ENCODE measurements at regions not wholly inside any gene's neighbourhood (a gene's known extent, or its start where the extent isn't known, plus 50 kb on each side); places are given as distances from the start of the nearest gene placed in this dataset.

DNA sequence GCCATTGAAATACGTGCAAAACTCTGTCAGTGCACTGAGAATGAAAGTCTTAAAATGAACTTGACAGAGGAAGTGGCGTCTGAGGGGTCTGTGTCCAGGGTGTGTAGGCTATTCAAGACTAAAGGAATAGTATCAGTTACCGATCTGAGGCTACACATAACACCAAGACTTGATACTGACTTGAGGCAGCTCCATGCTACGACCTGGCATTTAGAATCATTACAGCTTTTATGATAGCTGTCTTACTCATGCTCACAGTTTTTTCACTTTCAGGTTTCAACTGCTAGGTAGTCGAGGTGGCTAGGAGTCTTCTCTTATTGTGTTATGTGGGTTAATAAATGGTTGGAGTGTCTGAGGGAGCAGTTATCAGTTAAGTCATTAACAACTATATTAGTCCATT is 92.8 kb upstream of the SLCO6A1 start:
- TF ChIP-seq, protein P1, sequence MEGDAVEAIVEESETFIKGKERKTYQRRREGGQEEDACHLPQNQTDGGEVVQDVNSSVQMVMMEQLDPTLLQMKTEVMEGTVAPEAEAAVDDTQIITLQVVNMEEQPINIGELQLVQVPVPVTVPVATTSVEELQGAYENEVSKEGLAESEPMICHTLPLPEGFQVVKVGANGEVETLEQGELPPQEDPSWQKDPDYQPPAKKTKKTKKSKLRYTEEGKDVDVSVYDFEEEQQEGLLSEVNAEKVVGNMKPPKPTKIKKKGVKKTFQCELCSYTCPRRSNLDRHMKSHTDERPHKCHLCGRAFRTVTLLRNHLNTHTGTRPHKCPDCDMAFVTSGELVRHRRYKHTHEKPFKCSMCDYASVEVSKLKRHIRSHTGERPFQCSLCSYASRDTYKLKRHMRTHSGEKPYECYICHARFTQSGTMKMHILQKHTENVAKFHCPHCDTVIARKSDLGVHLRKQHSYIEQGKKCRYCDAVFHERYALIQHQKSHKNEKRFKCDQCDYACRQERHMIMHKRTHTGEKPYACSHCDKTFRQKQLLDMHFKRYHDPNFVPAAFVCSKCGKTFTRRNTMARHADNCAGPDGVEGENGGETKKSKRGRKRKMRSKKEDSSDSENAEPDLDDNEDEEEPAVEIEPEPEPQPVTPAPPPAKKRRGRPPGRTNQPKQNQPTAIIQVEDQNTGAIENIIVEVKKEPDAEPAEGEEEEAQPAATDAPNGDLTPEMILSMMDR (conservative IDR thresholded peaks at IDR 0.05; ENCODE audit: low read depth, low read length) = no peak
- TF ChIP-seq RFX5 (IDR thresholded peaks at IDR 0.05; ENCODE audit: low read depth, low read length) (no peak), CEBPB (IDR thresholded peaks at IDR 0.05; ENCODE audit: low read depth, low read length) (no peak), POLR2A (IDR thresholded peaks at IDR 0.05; ENCODE audit: low read depth, low read length) (no peak), MAFK (IDR thresholded peaks at IDR 0.05; ENCODE audit: low read depth, low read length) (no peak), RAD21 (IDR thresholded peaks at IDR 0.05; ENCODE audit: low read length) (no peak), SMC3 (IDR thresholded peaks at IDR 0.05; ENCODE audit: low read depth, low read length) (no peak), MXI1 (IDR thresholded peaks at IDR 0.05; ENCODE audit: borderline replicate concordance, low read depth, low read length) (no peak), BHLHE40 (IDR thresholded peaks at IDR 0.05; ENCODE audit: low read depth, low read length) (no peak), FOS (IDR thresholded peaks at IDR 0.05; ENCODE audit: low read depth, low read length) (no peak)
- TF ChIP-seq, protein P2, sequence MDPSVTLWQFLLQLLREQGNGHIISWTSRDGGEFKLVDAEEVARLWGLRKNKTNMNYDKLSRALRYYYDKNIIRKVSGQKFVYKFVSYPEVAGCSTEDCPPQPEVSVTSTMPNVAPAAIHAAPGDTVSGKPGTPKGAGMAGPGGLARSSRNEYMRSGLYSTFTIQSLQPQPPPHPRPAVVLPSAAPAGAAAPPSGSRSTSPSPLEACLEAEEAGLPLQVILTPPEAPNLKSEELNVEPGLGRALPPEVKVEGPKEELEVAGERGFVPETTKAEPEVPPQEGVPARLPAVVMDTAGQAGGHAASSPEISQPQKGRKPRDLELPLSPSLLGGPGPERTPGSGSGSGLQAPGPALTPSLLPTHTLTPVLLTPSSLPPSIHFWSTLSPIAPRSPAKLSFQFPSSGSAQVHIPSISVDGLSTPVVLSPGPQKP (IDR thresholded peaks at IDR 0.05; ENCODE audit: borderline replicate concordance, low read depth, low read length) = no peak
- TF ChIP-seq, protein P3, sequence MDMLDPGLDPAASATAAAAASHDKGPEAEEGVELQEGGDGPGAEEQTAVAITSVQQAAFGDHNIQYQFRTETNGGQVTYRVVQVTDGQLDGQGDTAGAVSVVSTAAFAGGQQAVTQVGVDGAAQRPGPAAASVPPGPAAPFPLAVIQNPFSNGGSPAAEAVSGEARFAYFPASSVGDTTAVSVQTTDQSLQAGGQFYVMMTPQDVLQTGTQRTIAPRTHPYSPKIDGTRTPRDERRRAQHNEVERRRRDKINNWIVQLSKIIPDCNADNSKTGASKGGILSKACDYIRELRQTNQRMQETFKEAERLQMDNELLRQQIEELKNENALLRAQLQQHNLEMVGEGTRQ (IDR thresholded peaks at IDR 0.05; ENCODE audit: low read depth, low read length) = no peak

All from IMR-90 (cell line).